Neural progenitor cell (in vitro differentiated cells): ENCODE measurements at regions not wholly inside any gene's neighbourhood (a gene's known extent, or its start where the extent isn't known, plus 50 kb on each side); places are given as distances from the start of the nearest gene placed in this dataset.

Source experiments
- EZH2 ChIP-seq: fragments of 200-600 bp; sonication (generic); IDR thresholded peaks from 2 replicates; pipeline ENCODE4 v1.6.1; 2017; ENCODE audit warnings: antibody characterized with exemption, mild to moderate bottlenecking, moderate library complexity
- EZH2phosphoT487 ChIP-seq: fragments of 200-600 bp; sonication (generic); IDR thresholded peaks from 2 replicates; pipeline ENCODE4 v1.6.1; 2017; ENCODE audit warnings: antibody characterized with exemption
- TF ChIP-seq, protein P1 (sequence below): fragments of 200-600 bp; sonication (generic); IDR thresholded peaks from 2 replicates; pipeline ENCODE4 v1.5.1; 2017; ENCODE audit warnings: antibody characterized with exemption, mild to moderate bottlenecking

DNA sequence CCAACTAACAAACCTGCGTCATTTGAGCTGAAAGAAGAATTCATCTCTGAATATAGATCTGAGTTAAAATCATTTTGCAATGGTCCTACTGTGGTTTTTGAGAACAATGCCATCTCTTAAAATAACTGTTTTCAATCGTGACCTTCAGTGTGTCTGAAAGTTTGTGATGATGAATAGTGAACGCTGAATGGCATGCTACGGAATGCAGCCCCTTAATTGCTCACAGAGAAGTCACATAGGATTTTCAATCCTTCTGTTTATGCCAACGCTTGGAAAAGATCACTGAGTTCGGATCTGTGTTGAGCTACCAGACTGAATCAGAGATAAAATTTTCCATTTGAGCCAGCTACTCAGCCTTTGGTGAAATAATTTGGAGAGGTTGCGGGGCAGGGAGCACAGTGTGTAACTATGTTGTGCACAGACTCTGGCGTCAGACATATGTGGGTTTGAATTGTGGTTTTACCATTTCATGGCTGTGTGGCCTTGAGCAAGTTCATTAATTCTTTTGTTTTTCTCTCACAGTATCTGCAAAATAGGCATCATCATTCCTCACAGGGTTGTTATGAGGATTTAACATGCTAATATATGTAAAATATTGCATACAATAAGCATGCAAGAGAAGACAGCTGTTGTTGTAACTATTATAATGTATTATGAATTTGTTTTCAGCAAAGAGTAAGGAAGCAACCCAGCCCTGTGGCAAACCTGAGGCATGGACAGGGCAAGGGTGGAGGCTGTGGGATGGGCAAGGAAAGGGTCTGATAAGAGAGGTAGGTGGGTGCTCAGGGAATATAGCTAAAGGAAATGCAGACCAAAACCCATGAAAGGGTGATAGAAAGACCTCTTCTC is 679.9 kb downstream of the KCNA4 start:
- TF ChIP-seq, protein P1, sequence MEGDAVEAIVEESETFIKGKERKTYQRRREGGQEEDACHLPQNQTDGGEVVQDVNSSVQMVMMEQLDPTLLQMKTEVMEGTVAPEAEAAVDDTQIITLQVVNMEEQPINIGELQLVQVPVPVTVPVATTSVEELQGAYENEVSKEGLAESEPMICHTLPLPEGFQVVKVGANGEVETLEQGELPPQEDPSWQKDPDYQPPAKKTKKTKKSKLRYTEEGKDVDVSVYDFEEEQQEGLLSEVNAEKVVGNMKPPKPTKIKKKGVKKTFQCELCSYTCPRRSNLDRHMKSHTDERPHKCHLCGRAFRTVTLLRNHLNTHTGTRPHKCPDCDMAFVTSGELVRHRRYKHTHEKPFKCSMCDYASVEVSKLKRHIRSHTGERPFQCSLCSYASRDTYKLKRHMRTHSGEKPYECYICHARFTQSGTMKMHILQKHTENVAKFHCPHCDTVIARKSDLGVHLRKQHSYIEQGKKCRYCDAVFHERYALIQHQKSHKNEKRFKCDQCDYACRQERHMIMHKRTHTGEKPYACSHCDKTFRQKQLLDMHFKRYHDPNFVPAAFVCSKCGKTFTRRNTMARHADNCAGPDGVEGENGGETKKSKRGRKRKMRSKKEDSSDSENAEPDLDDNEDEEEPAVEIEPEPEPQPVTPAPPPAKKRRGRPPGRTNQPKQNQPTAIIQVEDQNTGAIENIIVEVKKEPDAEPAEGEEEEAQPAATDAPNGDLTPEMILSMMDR = no peak
- TF ChIP-seq EZH2 (no peak), EZH2phosphoT487 (no peak)
